ENCODE measurements at regions not wholly inside any gene's neighbourhood (a gene's known extent, or its start where the extent isn't known, plus 50 kb on each side); places are given as distances from the start of the nearest gene placed in this dataset.
A peak's percentile ranks its signal among the peaks of the same experiment; 100 is the strongest.

DNA sequence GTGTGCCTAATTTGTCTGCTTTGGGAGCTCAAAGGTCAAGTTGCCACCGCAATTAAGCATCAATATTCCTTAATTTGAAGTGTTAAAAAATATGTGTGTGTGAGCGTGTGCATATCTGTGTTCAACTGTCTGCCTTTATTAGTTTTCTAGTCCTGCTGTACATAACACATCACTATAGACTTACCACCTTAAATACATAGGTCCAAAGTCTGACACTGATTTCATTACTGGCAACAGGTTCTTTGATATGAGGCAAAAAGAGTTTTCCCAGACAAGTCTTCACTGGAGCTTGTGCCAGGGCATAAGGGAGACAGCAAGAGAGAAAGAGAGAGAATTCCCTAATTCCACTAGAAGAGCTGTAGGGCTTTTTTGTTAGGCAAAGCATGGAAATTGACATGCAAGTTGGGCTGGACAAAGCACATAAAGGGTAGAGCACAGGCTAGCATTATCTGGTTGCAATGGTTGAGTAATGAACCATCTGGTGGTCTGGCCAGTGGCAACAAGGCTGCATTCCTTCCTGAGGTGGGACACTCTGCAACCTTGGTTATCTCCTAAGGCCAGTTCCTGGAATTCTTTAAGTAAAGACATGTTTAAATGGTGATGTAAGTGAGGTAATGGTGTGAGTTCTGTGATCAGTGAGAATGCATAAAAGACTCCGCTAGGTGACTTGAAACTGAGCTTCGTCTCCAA lies 457.2 kb upstream of the ADAMTS5 start:
- BruUV-seq (replicated peaks), result no TSS peak
- H3K4me3 Mint-ChIP-seq (ENCODE audit: unreplicated experiment), result peak overlapping the region; percentile 52
- H3K9me3 ChIP-seq, result 0 out of 2 replicates have a peak, but pooled peaks cover 3% of the 10 kb centered on the region
- H3K9me3 Mint-ChIP-seq (ENCODE audit: unreplicated experiment), result peaks cover 19% of the 10 kb centered on the region
- no peaks in the 10 kb centered on the region for H3K27me3 Mint-ChIP-seq (ENCODE audit: insufficient read depth, unreplicated experiment)
- TF ChIP-seq, protein P1, sequence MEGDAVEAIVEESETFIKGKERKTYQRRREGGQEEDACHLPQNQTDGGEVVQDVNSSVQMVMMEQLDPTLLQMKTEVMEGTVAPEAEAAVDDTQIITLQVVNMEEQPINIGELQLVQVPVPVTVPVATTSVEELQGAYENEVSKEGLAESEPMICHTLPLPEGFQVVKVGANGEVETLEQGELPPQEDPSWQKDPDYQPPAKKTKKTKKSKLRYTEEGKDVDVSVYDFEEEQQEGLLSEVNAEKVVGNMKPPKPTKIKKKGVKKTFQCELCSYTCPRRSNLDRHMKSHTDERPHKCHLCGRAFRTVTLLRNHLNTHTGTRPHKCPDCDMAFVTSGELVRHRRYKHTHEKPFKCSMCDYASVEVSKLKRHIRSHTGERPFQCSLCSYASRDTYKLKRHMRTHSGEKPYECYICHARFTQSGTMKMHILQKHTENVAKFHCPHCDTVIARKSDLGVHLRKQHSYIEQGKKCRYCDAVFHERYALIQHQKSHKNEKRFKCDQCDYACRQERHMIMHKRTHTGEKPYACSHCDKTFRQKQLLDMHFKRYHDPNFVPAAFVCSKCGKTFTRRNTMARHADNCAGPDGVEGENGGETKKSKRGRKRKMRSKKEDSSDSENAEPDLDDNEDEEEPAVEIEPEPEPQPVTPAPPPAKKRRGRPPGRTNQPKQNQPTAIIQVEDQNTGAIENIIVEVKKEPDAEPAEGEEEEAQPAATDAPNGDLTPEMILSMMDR (IDR thresholded peaks at IDR 0.05; ENCODE audit: insufficient read depth in 1 of 2, low read depth in 1 of 2, low read length in 1 of 2, severe bottlenecking in 1 of 2, unreplicated experiment in 1 of 2), result no peak
- H3K36me3 Mint-ChIP-seq (ENCODE audit: insufficient read depth, unreplicated experiment), result no peaks in the 10 kb centered on the region
- peak; percentile 58 to 75 for DNase-seq
- H3K36me3 ChIP-seq (ENCODE audit: control insufficient read depth, insufficient read depth, low read length), result no peaks in the 10 kb centered on the region
- ChIA-PET CTCF (no interaction called here), POLR2A (no interaction called here)
- peaks cover 17% of the 10 kb centered on the region for H3K4me1 Mint-ChIP-seq (ENCODE audit: low read depth, unreplicated experiment)
- H3K4me1 ChIP-seq, result peaks cover 31% of the 10 kb centered on the region
- intact Hi-C loops (cut with micrococcal nuclease; ENCODE audit: unreplicated experiment), result loop anchor here (5.0 kb wide), 1 partner anchor 117 kb away; no protein-coding TSS in a partner anchor
- no peaks in the 10 kb centered on the region for H3K27me3 ChIP-seq (replicated peaks; ENCODE audit: control insufficient read depth, insufficient read depth, low read length)
- no peak overlapping the region for H3K4me3 ChIP-seq (ENCODE audit: low read depth, low read length)
- H3K27ac Mint-ChIP-seq (ENCODE audit: unreplicated experiment), result peak overlapping the region; percentile 92

DNA sequence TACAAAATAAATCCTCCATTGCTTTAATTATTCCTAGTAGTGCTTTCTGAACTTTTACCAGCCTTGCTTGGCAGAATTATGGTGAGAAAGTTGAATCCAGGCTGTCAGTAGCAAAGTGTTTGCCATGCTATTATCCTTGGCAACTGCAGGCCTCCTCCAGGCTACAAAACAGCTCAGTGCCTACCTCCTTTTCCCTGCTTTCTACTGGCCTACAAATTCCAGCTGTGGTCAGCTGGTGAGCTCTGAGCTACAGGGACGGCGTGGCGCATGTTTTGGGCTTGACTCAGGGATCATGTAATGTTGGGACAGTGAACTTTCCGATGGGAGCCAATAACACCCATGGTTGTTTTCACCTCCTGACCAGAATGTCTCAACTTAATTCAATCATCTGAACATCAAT lies 456.1 kb upstream of the ADAMTS5 start:
- no peaks in the 10 kb centered on the region for H3K27me3 Mint-ChIP-seq (ENCODE audit: insufficient read depth, unreplicated experiment)
- H3K4me1 Mint-ChIP-seq (ENCODE audit: low read depth, unreplicated experiment), result peaks cover 17% of the 10 kb centered on the region
- Histone ChIP-seq H3K4me1 (peaks cover 31% of the 10 kb centered on the region), H3K27me3 (replicated peaks; ENCODE audit: control insufficient read depth, insufficient read depth, low read length) (no peaks in the 10 kb centered on the region), H3K4me3 (ENCODE audit: low read depth, low read length) (no peak overlapping the region), H3K36me3 (ENCODE audit: control insufficient read depth, insufficient read depth, low read length) (no peaks in the 10 kb centered on the region), H3K9me3 (0 out of 2 replicates have a peak, but pooled peaks cover 2% of the 10 kb centered on the region)
- TF ChIP-seq, protein P1 (IDR thresholded peaks at IDR 0.05; ENCODE audit: insufficient read depth in 1 of 2, low read depth in 1 of 2, low read length in 1 of 2, severe bottlenecking in 1 of 2, unreplicated experiment in 1 of 2), result no peak
- ChIA-PET POLR2A (no interaction called here), CTCF (no interaction called here)
- intact Hi-C loops (cut with micrococcal nuclease; ENCODE audit: unreplicated experiment), result loop anchor here (5.0 kb wide), 1 partner anchor 116 kb away; no protein-coding TSS in a partner anchor
- no peak overlapping the region for H3K4me3 Mint-ChIP-seq (ENCODE audit: unreplicated experiment)
- H3K9me3 Mint-ChIP-seq (ENCODE audit: unreplicated experiment), result peaks cover 19% of the 10 kb centered on the region
- no peak for DNase-seq
- no peaks in the 10 kb centered on the region for H3K36me3 Mint-ChIP-seq (ENCODE audit: insufficient read depth, unreplicated experiment)
- BruUV-seq (replicated peaks), result no TSS peak
- peak overlapping the region; percentile 33 for H3K27ac Mint-ChIP-seq (ENCODE audit: unreplicated experiment)

DNA sequence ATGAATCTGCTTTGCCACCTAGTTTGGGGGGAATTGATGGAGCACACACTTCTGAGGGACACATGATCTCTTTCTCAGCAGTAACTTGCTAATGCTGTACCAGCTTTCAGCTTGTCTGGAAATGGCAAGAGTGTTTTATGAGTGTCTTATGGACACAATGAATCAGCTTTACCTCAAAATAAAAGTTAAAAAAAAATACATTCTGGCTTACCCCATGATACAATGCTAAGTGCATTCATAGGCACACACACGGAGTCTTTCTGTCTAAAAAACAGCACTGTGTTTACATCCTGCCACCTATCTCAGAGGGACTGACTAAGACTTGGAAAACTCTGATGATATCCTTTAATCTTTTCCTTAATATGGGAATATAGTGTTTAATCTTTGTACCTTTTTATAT lies 455.5 kb upstream of the ADAMTS5 start:
- DNase-seq, result no peak
- Histone ChIP-seq H3K27me3 (replicated peaks; ENCODE audit: control insufficient read depth, insufficient read depth, low read length) (no peaks in the 10 kb centered on the region), H3K4me1 (peaks cover 31% of the 10 kb centered on the region), H3K4me3 (ENCODE audit: low read depth, low read length) (no peak overlapping the region), H3K9me3 (no peaks in the 10 kb centered on the region), H3K36me3 (ENCODE audit: control insufficient read depth, insufficient read depth, low read length) (no peaks in the 10 kb centered on the region)
- TF ChIP-seq, protein P1 (IDR thresholded peaks at IDR 0.05; ENCODE audit: insufficient read depth in 1 of 2, low read depth in 1 of 2, low read length in 1 of 2, severe bottlenecking in 1 of 2, unreplicated experiment in 1 of 2), result no peak
- Mint-ChIP-seq H3K4me3 (ENCODE audit: unreplicated experiment) (no peak overlapping the region), H3K27ac (ENCODE audit: unreplicated experiment) (peak overlapping the region; percentile 33), H3K27me3 (ENCODE audit: insufficient read depth, unreplicated experiment) (no peaks in the 10 kb centered on the region), H3K36me3 (ENCODE audit: insufficient read depth, unreplicated experiment) (no peaks in the 10 kb centered on the region), H3K4me1 (ENCODE audit: low read depth, unreplicated experiment) (peaks cover 17% of the 10 kb centered on the region), H3K9me3 (ENCODE audit: unreplicated experiment) (peaks cover 19% of the 10 kb centered on the region)
- ChIA-PET CTCF (no interaction called here), POLR2A (no interaction called here)
- no TSS peak for BruUV-seq (replicated peaks)
- intact Hi-C loops (cut with micrococcal nuclease; ENCODE audit: unreplicated experiment), result loop anchor here (5.0 kb wide), 1 partner anchor 115 kb away; no protein-coding TSS in a partner anchor

All from Caco-2 (cell line).